GM10266 (cell line): ENCODE measurements at regions not wholly inside any gene's neighbourhood (a gene's known extent, or its start where the extent isn't known, plus 50 kb on each side); places are given as distances from the start of the nearest gene placed in this dataset.

Experiments used
- DNase-seq: peaks from one replicate; pipeline ENCODE4 v3.0.0; 2012; ENCODE audit errors: extremely low spot score
- CTCF ChIP-seq: IDR thresholded peaks from 2 replicates; pipeline ENCODE4 v1.5.1; 2012; ENCODE audit warnings: mild to moderate bottlenecking, low read depth; ENCODE audit not compliant: control insufficient read depth, insufficient read depth; ENCODE audit errors: missing control alignments

- TF ChIP-seq CTCF, result no peak
- no peak for DNase-seq
Observed at GRCh38 chr12:28933864-28934527, 215.1 kb upstream of the FAR2 start.

- no peak for TF ChIP-seq CTCF
- DNase-seq, result no peak
Observed at GRCh38 chr12:28936221-28936620, 212.9 kb upstream of the FAR2 start.

- no peak for DNase-seq
- TF ChIP-seq CTCF, result no peak
Observed at GRCh38 chr12:28936711-28937110, 212.4 kb upstream of the FAR2 start.

- no peak for DNase-seq
Observed at GRCh38 chr12:28937196-28937595, 211.9 kb upstream of the FAR2 start.

GRCh38 chr12:28938056-28938455 lies 211.0 kb upstream of the FAR2 start:
- no peak for DNase-seq
- no peak for TF ChIP-seq CTCF

More at GRCh38 chr12:28937196-28937595, 211.9 kb upstream of the FAR2 start:
- TF ChIP-seq CTCF, result no peak

- TF ChIP-seq CTCF, result no peak
- DNase-seq, result no peak
Observed at GRCh38 chr12:28938581-28939235, 210.4 kb upstream of the FAR2 start.

GRCh38 chr12:28939427-28939826 lies 209.7 kb upstream of the FAR2 start:
- DNase-seq, result no peak
- TF ChIP-seq CTCF, result no peak
